ENCODE measurements at regions not wholly inside any gene's neighbourhood (a gene's known extent, or its start where the extent isn't known, plus 50 kb on each side); places are given as distances from the start of the nearest gene placed in this dataset.

DNA sequence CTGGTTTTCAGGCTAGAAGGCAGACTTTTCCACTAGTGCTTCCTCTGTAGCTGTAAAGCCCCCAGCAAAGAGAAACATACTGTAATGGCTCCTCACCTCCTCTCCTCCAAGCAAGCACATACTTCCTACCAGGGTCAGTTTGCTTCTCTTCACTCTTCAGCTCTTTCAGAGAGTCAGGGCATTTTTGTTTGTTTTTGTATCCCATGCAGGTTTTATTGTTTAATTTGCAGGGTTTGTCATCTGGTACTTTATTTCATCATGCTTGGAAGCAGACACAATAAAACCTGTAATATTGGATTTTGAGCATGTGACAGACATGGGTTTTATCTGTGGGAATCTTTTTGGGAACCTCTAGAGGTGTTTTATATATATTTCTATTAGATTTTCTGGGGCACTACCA lies 753.3 kb upstream of the ROBO1 start:
- TF ChIP-seq POLR2A (IDR thresholded peaks at IDR 0.05): no peak
- TF ChIP-seq, protein P1, sequence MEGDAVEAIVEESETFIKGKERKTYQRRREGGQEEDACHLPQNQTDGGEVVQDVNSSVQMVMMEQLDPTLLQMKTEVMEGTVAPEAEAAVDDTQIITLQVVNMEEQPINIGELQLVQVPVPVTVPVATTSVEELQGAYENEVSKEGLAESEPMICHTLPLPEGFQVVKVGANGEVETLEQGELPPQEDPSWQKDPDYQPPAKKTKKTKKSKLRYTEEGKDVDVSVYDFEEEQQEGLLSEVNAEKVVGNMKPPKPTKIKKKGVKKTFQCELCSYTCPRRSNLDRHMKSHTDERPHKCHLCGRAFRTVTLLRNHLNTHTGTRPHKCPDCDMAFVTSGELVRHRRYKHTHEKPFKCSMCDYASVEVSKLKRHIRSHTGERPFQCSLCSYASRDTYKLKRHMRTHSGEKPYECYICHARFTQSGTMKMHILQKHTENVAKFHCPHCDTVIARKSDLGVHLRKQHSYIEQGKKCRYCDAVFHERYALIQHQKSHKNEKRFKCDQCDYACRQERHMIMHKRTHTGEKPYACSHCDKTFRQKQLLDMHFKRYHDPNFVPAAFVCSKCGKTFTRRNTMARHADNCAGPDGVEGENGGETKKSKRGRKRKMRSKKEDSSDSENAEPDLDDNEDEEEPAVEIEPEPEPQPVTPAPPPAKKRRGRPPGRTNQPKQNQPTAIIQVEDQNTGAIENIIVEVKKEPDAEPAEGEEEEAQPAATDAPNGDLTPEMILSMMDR (IDR thresholded peaks at IDR 0.05): no peak

All from gastroesophageal sphincter (tissue), 3 donors.